GM19043 (cell line): ENCODE measurements at regions not wholly inside any gene's neighbourhood (a gene's known extent, or its start where the extent isn't known, plus 50 kb on each side); places are given as distances from the start of the nearest gene placed in this dataset.
"Not testable (repeated sequence)": the region's sequence is repeated elsewhere in the genome, so short reads cannot be mapped to it uniquely, and the experiment has no call there.

ENCODE experiments used
- ATAC-seq: cut with Tn5 transposase; IDR thresholded peaks from one replicate; pipeline ENCODE4 v1.9.1; 2021; ENCODE audit warnings: low read depth; ENCODE audit not compliant: unreplicated experiment

DNA sequence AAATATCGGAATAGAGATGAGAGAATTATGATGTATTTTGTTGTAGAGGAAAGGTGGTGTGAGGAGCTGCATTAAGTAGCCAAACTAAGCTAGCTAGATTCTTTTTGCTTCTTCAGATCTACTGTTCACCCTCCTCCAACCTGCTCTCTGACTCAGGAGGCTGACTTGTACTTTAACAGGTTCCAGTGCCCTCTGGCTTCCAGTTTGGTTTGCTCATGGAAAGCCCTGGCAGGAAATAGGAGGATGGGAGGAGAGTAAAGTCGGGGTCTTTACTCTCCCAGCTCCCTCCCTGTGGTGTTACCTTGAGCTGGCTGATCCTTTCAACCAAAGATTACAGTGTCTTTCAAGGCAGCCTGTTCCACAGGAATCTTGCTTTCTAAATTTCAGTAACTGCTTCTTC, 277.0 kb upstream of the EDA2R start:
- ATAC-seq = no peak

DNA sequence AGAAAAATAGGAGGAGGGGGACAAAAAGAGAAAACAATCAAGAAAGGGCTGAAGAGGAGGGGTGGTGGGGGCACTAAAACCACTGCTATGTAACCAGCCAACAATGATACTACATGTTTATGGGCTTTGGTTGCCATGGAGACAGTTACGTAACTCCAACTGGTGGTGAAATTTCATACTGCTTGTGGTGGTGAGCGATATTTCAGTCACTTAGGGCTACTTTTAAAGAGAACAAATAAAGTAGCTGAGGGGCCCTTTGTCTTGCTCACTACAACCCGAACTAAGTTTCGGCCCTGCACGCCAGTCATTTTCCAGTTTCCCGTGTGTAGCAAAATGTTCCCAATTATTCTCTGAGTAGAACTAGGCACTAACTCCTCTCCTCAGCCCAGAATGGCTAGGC, 275.2 kb upstream of the EDA2R start:
- no peak for ATAC-seq

DNA sequence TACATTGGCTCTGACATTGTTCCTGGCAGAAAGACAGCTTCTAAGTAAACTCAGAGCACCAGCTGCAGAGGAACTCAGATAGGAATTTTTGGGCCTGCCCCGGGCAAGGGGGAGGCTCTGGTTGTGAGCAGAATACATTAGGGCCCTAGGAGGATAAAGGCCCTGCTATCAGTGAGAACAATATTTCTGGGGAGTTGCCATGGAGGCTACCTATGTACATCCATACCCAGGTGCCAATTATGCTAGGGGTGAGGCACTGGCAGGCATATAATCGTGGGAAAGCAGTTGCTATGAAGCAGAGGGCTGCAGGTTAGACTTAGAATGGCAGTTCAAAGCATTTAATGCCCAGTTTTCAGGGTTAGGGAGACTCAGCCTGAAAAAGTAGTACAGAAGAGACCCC, 273.5 kb upstream of the EDA2R start:
- ATAC-seq = no peak

DNA sequence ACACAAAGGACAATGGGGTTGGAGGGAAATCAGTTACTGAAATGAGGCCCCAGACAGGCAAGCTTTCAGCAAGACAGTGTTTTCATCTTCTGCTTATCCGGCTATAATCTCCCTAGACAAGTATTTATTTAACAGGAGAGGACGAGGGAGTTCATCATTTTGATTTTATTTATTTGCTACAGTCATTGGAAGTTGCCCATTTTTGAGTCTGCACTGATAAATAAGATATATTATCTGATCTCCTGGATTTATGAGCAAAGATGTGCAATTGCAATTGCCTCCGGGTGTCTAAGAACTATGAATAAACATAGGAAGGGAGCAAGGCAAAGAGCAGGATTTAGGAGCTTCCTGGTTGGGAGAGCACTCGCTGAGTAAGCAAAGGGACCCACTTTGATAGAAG, 263.2 kb upstream of the EDA2R start:
- no peak for ATAC-seq

DNA sequence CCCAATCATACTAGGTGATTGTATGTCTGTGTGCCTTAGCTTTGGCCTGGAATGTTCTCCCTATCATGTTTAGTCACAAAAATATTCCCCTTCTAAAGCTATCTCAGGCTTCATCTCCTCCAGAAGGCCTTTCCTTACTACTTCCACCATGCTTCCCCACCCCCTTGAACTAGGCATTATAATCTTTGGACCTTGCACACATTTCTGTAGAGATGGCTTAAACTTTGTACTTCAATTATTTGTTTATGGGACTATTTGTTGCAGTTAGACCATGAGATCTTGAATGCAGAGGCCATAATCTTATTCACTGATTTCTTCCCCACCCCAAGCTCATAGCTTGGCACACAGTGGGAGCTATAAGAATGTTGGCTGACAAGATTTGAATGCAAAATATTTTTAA, 262.0 kb upstream of the EDA2R start:
- ATAC-seq = no peak

DNA sequence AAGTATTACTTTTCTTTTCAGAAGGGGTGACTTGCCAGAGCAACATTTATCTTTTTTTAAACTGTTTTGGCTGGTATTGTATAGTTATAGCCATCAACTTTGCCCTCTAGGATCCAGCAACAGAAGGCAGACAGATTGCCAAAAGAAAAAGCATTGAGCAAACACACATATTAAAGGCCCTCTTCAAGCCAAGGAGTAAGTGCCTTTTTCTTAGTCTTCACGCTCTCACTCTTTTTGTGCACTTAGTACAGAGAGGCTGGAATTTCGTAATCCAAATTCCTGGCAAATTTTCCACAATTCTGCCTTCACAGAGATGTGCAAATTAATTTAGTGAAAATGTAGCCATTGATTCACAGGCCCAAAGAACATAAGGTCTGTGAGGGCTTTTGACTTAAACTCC, 253.1 kb upstream of the EDA2R start:
- ATAC-seq = no peak

DNA sequence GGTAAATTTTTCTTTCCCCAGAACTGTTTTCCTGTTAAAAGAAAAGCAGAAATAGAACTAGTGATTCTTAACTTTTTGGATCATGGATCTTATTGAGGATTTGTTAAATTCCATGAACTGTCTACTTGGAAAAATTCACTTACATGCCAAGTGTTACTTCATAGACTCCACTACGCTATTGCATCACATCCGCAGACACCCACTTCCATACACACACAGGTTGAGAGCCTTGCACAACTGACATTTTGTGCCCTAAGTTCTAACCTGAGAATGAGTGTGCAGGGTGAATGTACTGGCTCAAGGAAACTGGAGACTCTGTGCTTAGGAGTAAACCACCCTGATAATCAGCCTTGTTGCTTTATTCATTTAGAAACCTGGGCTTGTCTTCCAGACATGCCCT, 250.5 kb upstream of the EDA2R start:
- no peak for ATAC-seq

DNA sequence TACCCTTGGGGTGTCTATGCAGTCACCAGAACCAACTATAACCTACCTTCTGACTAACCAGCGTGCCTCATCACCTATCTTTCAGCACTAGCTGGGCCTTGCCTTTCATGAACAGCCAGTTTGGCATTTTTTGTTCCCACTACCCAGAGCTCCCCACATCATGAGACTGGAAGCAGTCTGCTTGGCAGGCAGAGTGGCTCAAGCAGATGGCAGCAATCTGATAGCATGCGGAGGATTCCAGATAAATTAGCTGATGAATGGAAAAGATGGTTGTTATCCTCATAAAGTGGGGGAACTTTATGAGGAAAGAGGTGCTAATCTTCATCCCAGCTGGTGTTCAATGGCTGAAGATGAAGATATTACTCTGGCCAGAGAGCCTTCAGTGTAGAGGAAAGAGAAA, 243.2 kb upstream of the EDA2R start:
- no peak for ATAC-seq

DNA sequence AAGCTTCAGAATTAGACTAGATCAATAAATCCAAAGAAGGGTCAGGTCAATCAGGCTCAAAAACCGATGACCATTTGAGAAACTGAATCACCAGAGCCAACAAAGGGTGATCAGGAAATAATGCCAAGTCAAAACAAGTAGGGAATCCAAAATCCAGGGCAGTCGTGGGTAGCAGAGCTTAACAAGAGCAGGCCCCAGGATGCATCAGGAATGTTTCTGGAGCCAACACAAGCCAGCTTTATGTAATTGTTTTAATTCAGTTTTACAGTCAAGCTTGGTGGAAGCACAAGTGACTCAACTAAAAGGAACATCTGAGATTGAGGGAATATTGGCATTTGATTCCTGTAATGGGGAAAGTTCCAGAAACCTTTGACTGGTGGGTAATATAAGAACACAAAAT, 237.9 kb upstream of the EDA2R start:
- ATAC-seq = no peak

DNA sequence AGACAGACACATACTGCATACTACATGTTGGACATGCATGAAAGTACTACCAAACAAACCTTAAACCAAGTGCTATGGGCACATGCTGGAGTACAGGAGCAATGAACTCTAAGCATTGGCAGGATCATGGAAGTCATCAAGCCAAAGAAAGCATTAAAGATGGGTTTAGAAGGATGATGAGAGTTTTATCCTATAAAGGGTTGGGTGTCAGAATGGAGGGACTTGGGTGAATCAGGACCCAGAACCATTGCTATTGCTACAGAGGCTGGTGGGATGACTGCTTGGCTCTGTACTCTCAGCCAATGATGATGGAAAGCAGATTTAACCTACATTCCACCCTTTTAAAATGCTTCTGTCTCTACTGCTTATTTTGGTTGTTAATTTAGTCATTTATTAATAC, 233.9 kb upstream of the EDA2R start:
- no peak for ATAC-seq

DNA sequence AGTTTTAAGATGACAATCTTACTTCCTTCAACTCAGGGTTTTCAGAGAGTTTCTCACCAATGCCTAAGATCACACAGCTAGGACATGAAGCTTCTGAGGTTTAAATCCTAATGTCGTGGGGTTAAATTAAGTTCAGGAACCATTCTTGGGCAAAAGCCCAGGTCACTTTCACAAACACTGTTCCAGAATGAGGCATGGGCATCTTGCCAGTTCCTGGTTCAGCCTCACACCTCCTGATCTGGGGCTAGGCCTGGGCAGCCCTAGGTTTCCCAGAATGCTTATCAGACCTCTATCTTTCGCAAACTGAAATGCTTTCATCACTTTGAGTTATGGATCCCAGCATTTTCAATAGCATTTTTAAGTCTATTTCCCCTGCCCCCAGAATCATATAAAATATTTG, 224.8 kb upstream of the EDA2R start:
- ATAC-seq = no peak

DNA sequence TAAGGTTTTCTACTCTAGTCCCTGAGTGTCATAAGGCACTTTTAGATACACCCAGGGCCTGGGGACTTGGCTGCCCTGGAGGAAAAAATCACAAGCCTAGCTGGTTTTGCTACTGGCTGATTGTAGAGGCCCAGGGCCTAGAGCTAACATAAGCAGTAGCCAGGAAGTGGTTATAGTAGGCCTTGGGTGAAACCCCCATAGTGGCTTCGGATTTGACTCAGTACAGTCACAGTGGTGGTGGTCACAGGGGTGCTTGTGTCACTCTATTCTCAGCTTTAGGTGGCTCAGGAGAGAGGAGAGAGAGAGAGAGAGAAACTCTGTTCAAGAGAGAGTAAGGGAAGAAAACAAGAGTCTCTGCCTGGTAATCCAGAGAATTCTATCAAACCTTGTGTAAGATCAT, 194.5 kb upstream of the EDA2R start:
- ATAC-seq = peak; percentile 99

DNA sequence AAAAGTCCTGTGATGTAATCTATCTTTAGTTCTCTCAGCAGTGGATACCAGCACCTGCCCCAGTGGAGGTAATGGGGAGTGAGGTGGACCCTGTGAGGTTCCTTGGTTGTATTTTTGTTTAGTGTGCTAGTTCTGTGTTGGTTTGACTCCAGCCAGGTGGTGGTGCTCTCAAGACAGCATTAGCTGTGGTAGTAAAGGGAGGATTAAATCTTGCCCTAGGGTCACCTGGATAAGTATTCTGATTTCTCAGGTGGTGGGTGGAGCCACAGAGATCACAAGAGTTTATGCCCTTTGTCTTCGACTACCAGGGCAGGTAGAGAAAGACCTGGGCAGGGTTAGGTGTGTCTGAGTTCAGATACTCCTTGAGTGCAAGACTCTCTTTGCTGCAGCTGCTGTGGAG, 176.3 kb upstream of the EDA2R start:
- no peak for ATAC-seq

DNA sequence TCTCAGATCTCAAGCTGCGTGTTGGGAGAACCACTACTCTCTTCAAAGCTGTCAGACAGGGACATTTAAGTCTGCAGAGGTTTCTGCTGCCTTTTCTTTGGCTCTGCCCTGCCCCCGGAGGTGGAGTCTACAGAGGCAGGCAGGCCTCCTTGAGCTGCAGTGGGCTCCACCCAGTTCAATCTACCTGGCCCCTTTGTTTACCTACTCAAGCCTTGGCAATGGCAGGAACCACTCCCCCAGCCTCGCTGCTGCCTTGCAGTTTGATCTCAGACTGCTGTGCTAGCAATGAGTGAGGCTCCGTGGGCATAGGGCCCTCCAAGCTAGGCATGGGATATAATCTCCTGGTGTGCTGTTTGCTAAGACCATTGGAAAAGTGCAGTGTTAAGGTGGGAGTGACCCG, 155.6 kb upstream of the EDA2R start:
- ATAC-seq = not testable (repeated sequence)

DNA sequence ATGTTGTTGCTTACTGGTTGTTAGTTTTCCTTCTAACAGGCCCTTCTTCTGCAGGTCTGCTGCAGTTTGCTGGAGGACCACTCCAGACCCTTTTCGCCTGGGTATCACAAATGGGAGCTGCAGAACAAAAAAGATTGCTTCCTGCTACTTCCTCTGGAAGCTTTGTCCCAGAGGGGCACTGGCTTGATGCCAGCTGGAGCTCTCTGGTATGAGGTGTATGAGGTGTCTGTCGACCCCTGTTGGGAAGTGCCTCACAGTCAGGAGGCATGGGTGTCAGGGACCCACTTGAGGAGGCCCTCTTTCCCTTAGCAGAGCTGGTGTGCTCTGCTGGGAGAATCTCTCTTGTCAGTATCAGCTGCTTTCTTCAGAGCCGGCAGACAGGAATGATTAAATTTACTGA, 127.4 kb upstream of the EDA2R start:
- no peak for ATAC-seq

DNA sequence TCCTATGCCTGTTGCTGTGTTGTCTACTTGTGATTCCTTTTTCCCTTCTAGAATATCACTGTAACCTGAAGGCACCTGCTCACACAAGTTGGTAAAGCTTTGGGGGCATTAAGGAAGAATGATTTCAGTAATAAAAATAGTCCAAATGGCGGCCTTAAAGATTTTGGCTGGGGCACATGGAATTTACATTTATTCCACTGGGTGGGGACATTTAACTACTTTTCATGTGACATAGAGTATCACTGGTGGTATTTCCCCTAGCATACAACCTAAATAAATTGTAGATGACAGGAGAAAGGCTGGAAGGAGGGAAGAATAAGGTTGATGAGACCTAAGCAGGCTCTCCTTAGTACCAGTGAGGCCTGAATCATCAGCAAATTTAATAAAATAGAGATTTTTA, 121.8 kb upstream of the EDA2R start:
- ATAC-seq = no peak

DNA sequence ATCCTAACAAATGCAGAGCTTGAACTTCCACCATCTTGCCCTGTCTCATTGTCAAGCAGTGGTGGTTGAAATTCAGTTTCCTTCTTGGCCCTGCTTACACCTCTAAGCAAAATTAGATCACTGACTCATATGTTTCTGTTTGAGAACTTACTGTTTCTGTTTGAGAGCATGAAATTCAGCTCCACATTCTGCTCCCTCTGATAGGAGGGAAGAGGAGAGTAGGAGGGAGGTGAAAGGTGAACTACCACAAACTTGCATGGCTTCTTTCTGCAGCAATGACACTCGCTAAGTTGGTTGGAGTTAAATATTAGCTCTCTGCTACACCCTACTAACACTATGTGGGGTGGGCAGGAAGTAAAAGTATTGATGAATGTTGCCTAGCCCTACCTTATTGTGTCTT, 117.8 kb upstream of the EDA2R start:
- no peak for ATAC-seq

DNA sequence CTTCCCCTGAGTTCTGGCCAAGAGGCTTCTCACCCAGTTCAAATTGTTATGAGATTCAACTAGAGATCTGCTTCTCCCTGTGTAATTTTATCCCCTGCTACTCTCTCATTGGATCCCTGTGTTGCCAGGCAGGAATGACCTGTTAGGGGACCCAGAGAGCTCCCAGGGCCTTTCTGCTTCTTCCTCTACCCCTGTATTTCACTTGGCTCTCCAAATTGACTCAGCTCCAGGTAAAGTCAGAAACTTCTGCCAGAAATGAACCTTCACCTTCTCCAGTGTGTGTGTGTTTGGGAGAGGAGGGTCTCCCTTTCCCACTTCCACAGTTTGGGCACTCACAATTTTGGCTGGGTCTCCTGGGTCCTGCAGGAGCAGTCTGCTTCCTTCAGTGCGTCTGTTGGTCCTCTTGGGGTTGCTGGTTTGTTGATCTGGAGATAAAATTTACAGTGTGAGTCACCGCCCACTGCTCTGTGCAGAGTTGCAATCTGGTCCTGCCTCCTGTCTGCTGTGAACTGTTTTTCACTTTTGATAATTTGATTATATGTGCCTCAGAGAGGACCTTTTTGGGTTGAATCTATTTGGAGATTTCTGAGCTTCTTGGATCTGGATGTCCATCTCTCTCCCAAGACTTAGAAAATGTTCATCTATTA, 112.4 kb upstream of the EDA2R start:
- ATAC-seq = no peak

DNA sequence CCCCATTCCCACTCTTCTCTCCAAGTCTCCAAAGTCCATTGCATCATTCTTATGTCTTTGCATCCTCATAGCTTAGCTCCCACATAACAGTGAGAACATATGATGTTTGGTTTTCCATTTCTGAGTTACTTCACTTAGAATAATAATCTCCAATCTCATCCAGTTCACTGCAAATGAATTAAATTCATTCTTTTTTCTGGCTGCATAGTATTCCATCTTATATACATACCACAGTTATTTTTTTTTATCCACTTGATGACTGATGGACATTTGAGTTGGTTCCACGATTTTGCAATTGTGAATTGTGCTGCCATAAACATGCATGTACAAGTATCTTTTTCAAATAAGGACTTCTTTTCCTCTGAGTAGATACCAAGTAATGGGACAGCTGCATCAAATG, 105.6 kb upstream of the EDA2R start:
- ATAC-seq = not testable (repeated sequence)

DNA sequence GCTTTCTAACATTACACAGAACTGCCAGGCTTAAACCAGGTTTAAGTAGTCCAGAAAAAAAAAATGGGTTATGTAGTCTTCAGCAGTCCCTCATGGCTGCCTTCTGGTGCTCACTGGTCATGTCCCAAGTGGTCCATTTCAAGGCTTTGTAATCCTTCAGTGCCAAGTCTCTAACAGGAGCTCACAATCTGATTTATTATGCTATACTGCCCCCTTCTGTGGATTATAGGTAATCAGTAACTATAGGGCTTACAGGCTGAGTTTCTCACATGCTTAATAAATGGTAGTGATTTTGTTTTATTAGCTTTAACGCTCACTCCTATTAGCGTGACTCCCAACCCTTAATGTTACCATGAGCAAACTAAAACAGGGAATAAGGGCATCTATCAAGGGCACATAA, 92.5 kb upstream of the EDA2R start:
- no peak for ATAC-seq

DNA sequence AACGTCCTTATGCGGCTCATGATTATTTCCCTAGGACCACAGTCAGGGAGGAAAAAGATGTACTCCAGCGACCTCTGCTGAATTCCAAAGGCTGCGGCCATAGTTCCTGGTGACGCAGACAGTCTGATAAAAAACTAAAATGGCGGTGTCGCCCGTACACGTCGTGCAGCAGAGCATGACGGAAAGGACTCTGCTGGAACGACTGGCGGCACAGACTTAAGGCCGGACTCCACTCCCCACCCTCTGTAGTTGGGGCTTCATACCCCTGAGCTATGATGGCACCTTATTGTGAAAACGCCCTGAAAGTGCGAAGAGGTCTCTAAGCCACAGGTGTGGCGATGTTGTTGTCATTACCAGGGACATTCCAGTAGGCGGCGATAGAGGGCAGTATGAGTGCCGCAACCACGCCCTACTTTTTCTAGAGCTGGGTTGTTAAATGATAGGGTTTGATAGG, 90.0 kb upstream of the EDA2R start:
- ATAC-seq = peak; percentile 81

DNA sequence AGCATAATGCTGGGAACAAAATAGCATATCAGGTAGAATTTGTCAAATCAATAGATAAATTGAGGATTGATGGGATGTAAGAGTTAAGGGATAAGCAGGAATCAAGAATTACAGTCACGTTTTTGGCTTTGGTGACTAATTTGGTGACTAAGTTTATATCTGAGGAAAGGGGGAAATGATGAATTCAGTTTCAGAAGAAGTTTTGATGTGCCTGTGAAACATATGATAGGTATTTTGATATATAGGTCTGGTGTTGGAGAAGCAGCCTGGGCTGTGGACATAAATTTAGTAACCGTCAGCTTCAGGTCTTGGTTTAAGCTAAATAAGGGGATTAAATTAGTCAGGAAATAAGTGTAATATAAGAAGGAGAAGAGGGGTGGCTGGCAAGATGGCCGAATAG, 79.0 kb upstream of the EDA2R start:
- no peak for ATAC-seq
